HCT116 (cell line): ENCODE measurements at regions not wholly inside any gene's neighbourhood (a gene's known extent, or its start where the extent isn't known, plus 50 kb on each side); places are given as distances from the start of the nearest gene placed in this dataset.

ENCODE experiments used
- ATAC-seq: fragments of 200-7000 bp; cut with Tn5 transposase; 2 replicates; pipeline ENCODE4 v1.9.1; 2020; ENCODE audit warnings: mild to moderate bottlenecking, moderate library complexity
- BruUV-seq: library from RNA; stranded (reverse); fragments of 400-500 nt; replicated peaks from 2 replicates; lab custom pipeline; 2021; lab: Mats Ljungman, UMichigan
- CTCF ChIA-PET: fragments of 300-600 bp; sonication (Branson Sonifier 250); formaldehyde crosslinking; loops from one replicate; lab custom pipeline; 2021; ENCODE audit warnings: antibody characterized with exemption; lab: Charles Lee
- POLR2A ChIA-PET: fragments of 300-600, 350-600 bp; sonication (Branson Sonifier 250); formaldehyde crosslinking; loops from one replicate; lab custom pipeline; 2021; ENCODE audit warnings: antibody characterized with exemption; lab: Charles Lee
- RAD21 ChIA-PET, 2 experiments: fragments of 300-600 bp; sonication (Branson Sonifier 250); formaldehyde crosslinking; loops; one replicate each; lab custom pipeline; 2023; ENCODE audit warnings: low total read pairs in 2 of 2; ENCODE audit not compliant: uncharacterized antibody in 2 of 2, unreplicated experiment in 2 of 2, low non-redundant PET in 1 of 2; lab: Charles Lee
- DNase-seq: peaks from one replicate; pipeline ENCODE4 v3.0.0-alpha.2; 2010; ENCODE audit warnings: low read depth, low spot score
- H2AFZ ChIP-seq: fragments of 200-600 bp; shearing (Covaris generic), sonication (generic); 2 replicates; pipeline ENCODE4 v1.6.1; 2017; ENCODE audit warnings: low read depth, mixed run types, mixed read lengths, antibody characterized with exemption, low read length; ENCODE audit not compliant: poor library complexity, severe bottlenecking
- H3K27ac ChIP-seq: 2 replicates; pipeline ENCODE4 v1.5.1; 2012; ENCODE audit warnings: low read depth, low read length
- H3K27me3 ChIP-seq: fragments of 200-600 bp; sonication (generic); 2 replicates; pipeline ENCODE4 v1.6.1; 2016; ENCODE audit warnings: mixed run types, low read length, mixed read lengths; ENCODE audit not compliant: insufficient read depth
- H3K36me3 ChIP-seq, 2 experiments: fragments of 200-500 bp in 1 of 2; fragments of 200-600 bp in 1 of 2; sonication (Bioruptor generic) in 1 of 2; sonication (generic) in 1 of 2; 2 replicates each; pipeline versions ENCODE4 v1.5.1 to v1.6.1; 2014 to 2016; ENCODE audit warnings: low read length in 2 of 2, inconsistent platforms in 1 of 2, mixed read lengths in 1 of 2, mixed run types in 1 of 2; ENCODE audit not compliant: insufficient read depth in 2 of 2, control insufficient read depth in 1 of 2
- H3K4me1 ChIP-seq, 2 experiments: fragments of 200-600 bp in 1 of 2; sonication (generic) in 1 of 2; 2 replicates each; pipeline versions ENCODE4 v1.5.1 to v1.6.1; 2012 to 2017; ENCODE audit warnings: low read length in 2 of 2, inconsistent platforms in 1 of 2, mild to moderate bottlenecking in 1 of 2, mixed read lengths in 1 of 2, mixed run types in 1 of 2, moderate library complexity in 1 of 2; ENCODE audit not compliant: insufficient read depth in 2 of 2, control insufficient read depth in 1 of 2
- H3K4me2 ChIP-seq: fragments of 200-600 bp; sonication (generic); 2 replicates; pipeline ENCODE4 v1.6.1; 2017; ENCODE audit warnings: mixed run types, low read length, mixed read lengths
- H3K4me3 ChIP-seq, 2 experiments: fragments of 200-600 bp in 1 of 2; sonication (generic) in 1 of 2; replicated peaks in 1 of 2; 2 replicates each; pipeline ENCODE4 v1.5.1; 2011 to 2016; ENCODE audit warnings: low read length in 2 of 2, control low read depth in 1 of 2, low read depth in 1 of 2, mild to moderate bottlenecking in 1 of 2, mixed read lengths in 1 of 2, mixed run types in 1 of 2
- H3K79me2 ChIP-seq: fragments of 200-600 bp; sonication (generic); 2 replicates; pipeline ENCODE4 v1.6.1; 2017; ENCODE audit warnings: mild to moderate bottlenecking, mixed run types, low read length, moderate library complexity, mixed read lengths; ENCODE audit not compliant: insufficient read depth
- H3K9ac ChIP-seq: fragments of 200-600 bp; sonication (generic); 2 replicates; pipeline ENCODE4 v1.6.1; 2016; ENCODE audit warnings: low read length, mixed read lengths
- H3K9me2 ChIP-seq: fragments of 200-600 bp; sonication (generic), shearing (Covaris generic); 2 replicates; pipeline ENCODE4 v1.6.1; 2017; ENCODE audit warnings: mixed run types, mild to moderate bottlenecking, moderate library complexity; ENCODE audit not compliant: insufficient read depth
- H3K9me3 ChIP-seq, 2 experiments: fragments of 200-500 bp in 1 of 2; fragments of 200-600 bp in 1 of 2; sonication (Bioruptor generic) in 1 of 2; sonication (generic) in 1 of 2; 2 replicates each; pipeline ENCODE4 v1.6.1; 2014 to 2017; ENCODE audit warnings: low read length in 2 of 2, mixed read lengths in 2 of 2, inconsistent platforms in 1 of 2, low read depth in 1 of 2, mild to moderate bottlenecking in 1 of 2, mixed run types in 1 of 2, moderate library complexity in 1 of 2; ENCODE audit not compliant: control insufficient read depth in 1 of 2, insufficient read depth in 1 of 2
- H4K20me1 ChIP-seq: fragments of 200-600 bp; sonication (generic), shearing (Covaris generic); 2 replicates; pipeline ENCODE4 v1.6.1; 2017; ENCODE audit warnings: mixed run types, mild to moderate bottlenecking, moderate library complexity; ENCODE audit not compliant: insufficient read depth
- CEBPB ChIP-seq: IDR thresholded peaks from 2 replicates; pipeline ENCODE4 v1.6.1; 2012; ENCODE audit warnings: low read depth
- FOSL1 ChIP-seq: IDR thresholded peaks from 2 replicates; pipeline ENCODE4 v1.6.1; 2012; ENCODE audit warnings: low read depth
- JUND ChIP-seq: IDR thresholded peaks from 2 replicates; pipeline ENCODE4 v1.6.1; 2012
- RAD21 ChIP-seq: IDR thresholded peaks from 2 replicates; pipeline ENCODE4 v1.6.1; 2012; ENCODE audit warnings: low read depth, mild to moderate bottlenecking
- YY1 ChIP-seq: IDR thresholded peaks from 2 replicates; pipeline ENCODE4 v1.6.1; 2011; ENCODE audit warnings: low read length, low read depth, moderate library complexity, mild to moderate bottlenecking; ENCODE audit not compliant: insufficient replicate concordance; ENCODE audit errors: extremely low read depth
- ZFX ChIP-seq: fragments of 450-650 bp; IDR thresholded peaks from 2 replicates; pipeline ENCODE4 v1.6.1; 2017
- intact Hi-C: fragments of 100-400 bp; cut with micrococcal nuclease; formaldehyde crosslinking; loops from 2 replicates; pipeline ENCODE4 v1.10.0; 2022
- TF ChIP-seq, protein P1 (sequence below): IDR thresholded peaks from 2 replicates; pipeline ENCODE4 v1.6.1; 2011; ENCODE audit warnings: mild to moderate bottlenecking, low read length, moderate library complexity; ENCODE audit not compliant: insufficient replicate concordance; ENCODE audit errors: extremely low read depth

DNA sequence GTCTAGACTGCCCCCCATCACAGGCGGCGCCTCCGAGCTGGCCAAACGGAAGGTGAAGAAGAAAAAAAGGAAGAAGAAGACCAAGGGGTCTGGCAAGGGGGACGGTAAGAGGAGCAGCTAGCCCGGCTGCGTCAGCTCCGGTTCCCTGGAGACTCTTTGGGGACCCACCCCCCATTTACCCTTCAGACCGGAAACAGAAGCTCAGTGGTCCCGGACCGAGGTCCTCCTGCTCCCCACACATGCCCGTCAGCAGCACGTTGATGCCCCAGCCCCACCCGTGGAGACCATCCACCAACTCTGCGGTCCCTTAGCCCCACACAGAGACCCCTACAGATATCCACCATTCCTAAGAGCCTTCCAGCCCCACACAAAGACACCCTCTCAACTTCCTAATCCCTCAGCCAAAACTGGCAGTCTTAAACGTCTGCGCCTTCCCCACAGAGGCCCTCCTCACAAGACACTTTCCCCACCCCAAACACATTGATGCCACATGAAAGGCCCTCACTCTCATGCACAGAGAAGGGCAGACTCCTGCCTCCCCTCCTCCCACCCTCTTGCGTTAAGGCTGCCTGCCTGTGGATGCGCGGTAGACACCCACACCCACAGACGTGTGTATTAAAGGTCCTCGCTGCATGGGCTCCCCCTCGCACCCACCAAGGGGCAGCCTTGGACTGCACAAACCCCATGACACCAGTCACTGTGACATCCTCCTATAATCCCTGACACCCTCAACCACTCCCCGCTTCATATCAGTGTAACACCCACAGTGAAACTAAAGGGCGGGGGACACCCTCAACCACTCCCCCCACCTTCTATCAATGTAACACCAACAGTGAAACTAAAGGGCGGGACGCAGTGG lies 58.2 kb upstream of the RPH3AL start:
- peak overlapping the region; percentile 55 for H3K27ac ChIP-seq
- POLR2A ChIA-PET = no interaction called here
- no peak for TF ChIP-seq JUND
- TF ChIP-seq CEBPB = no peak
- TF ChIP-seq RAD21 = no peak
- TF ChIP-seq, protein P1, sequence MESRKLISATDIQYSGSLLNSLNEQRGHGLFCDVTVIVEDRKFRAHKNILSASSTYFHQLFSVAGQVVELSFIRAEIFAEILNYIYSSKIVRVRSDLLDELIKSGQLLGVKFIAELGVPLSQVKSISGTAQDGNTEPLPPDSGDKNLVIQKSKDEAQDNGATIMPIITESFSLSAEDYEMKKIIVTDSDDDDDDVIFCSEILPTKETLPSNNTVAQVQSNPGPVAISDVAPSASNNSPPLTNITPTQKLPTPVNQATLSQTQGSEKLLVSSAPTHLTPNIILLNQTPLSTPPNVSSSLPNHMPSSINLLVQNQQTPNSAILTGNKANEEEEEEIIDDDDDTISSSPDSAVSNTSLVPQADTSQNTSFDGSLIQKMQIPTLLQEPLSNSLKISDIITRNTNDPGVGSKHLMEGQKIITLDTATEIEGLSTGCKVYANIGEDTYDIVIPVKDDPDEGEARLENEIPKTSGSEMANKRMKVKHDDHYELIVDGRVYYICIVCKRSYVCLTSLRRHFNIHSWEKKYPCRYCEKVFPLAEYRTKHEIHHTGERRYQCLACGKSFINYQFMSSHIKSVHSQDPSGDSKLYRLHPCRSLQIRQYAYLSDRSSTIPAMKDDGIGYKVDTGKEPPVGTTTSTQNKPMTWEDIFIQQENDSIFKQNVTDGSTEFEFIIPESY = no peak
- peak; percentile 23; the same call in 1 of the 2 replicates for TF ChIP-seq ZFX
- TF ChIP-seq FOSL1 = no peak
- no peak for TF ChIP-seq YY1
- peak overlapping the region; percentile 96 for H3K4me2 ChIP-seq
- no peaks in the 10 kb centered on the region for H3K36me3 ChIP-seq
- BruUV-seq = TSS peak; percentile 41
- no peaks in the 10 kb centered on the region for H3K79me2 ChIP-seq
- intact Hi-C loops = loop anchor here (5.0 kb wide), 2 partner anchors 572 to 587 kb away; partner anchors contain the start of gene TIMM22
- H3K27me3 ChIP-seq = no peaks in the 10 kb centered on the region
- CTCF ChIA-PET = interaction anchor here (3.1 kb wide), 1 partner anchor 289 kb away, joined by 124 read pairs; no protein-coding TSS in a partner anchor
- H3K9ac ChIP-seq = peak overlapping the region; percentile 81
- H4K20me1 ChIP-seq = no peaks in the 10 kb centered on the region
- DNase-seq = no peak
- H2AFZ ChIP-seq = no peak overlapping the region
- RAD21 ChIA-PET = no interaction called here
- peak; percentile 9 for ATAC-seq
- peaks cover 6 to 19% of the 10 kb centered on the region in 2 experiments; a peak in 3 of 4 replicates for H3K4me1 ChIP-seq
- no peaks in the 10 kb centered on the region for H3K9me3 ChIP-seq
- peak overlapping the region; percentile 82 to 83 for H3K4me3 ChIP-seq
- H3K9me2 ChIP-seq = no peaks in the 10 kb centered on the region
